H1 (cell line): ENCODE measurements at regions not wholly inside any gene's neighbourhood (a gene's known extent, or its start where the extent isn't known, plus 50 kb on each side); places are given as distances from the start of the nearest gene placed in this dataset.
A peak's percentile ranks its signal among the peaks of the same experiment; 100 is the strongest.

Experiments
- CTCF ChIA-PET: fragments of 300-600 bp; sonication (Branson Sonifier 250); formaldehyde crosslinking; loops from one replicate; lab custom pipeline; 2021; ENCODE audit not compliant: partially characterized antibody; lab: Charles Lee
- POLR2A ChIA-PET: fragments of 300-600 bp; sonication (Branson Sonifier 250); formaldehyde crosslinking; loops from one replicate; lab custom pipeline; 2021; ENCODE audit warnings: inconsistent platforms; ENCODE audit not compliant: partially characterized antibody; lab: Charles Lee
- DNase-seq, 2 experiments: peaks; one replicate each; pipeline versions ENCODE4 v3.0.0 to v3.0.0-alpha.2; 2010 to 2022; ENCODE audit warnings: low spot score in 2 of 2, low read depth in 1 of 2, mixed read lengths in 1 of 2
- FAIRE-seq: peaks from 2 replicates; lab custom pipeline; 2011; peaks lifted over from hg19 to GRCh38; lab: Jason Lieb, UNC
- H2AFZ ChIP-seq: 2 replicates; pipeline ENCODE4 v1.8.1; 2012; ENCODE audit warnings: low read length, inconsistent platforms
- H2AK5ac ChIP-seq: 2 replicates; pipeline ENCODE4 v1.6.1; 2013; ENCODE audit warnings: low read depth, low read length
- H2BK120ac ChIP-seq: replicated peaks from 2 replicates; pipeline ENCODE3; 2013; ENCODE audit warnings: low read depth, low read length, inconsistent platforms
- H2BK12ac ChIP-seq: 2 replicates; pipeline ENCODE4 v1.6.1; 2013; ENCODE audit warnings: low read depth, low read length
- H2BK15ac ChIP-seq: 2 replicates; pipeline ENCODE4 v1.6.1; 2013; ENCODE audit warnings: low read length
- H2BK20ac ChIP-seq: 2 replicates; pipeline ENCODE4 v1.6.1; 2013; ENCODE audit warnings: low read length
- H2BK5ac ChIP-seq: 2 replicates; pipeline ENCODE4 v1.6.1; 2013; ENCODE audit warnings: low read depth, low read length
- H3K14ac ChIP-seq: 2 replicates; pipeline ENCODE4 v1.6.1; 2013; ENCODE audit warnings: inconsistent platforms; ENCODE audit not compliant: insufficient read length
- H3K18ac ChIP-seq: 2 replicates; pipeline ENCODE4 v1.6.1; 2013; ENCODE audit warnings: low read length; ENCODE audit errors: extremely low read depth
- H3K23ac ChIP-seq: 2 replicates; pipeline ENCODE4 v1.6.1; 2013; ENCODE audit warnings: inconsistent platforms; ENCODE audit not compliant: insufficient read length
- H3K23me2 ChIP-seq: 2 replicates; pipeline ENCODE4 v1.6.1; 2013; ENCODE audit warnings: low read depth, low read length
- H3K27ac ChIP-seq: 2 replicates; pipeline ENCODE4 v1.6.1; 2011; ENCODE audit warnings: low read depth, low read length, inconsistent platforms
- H3K27me3 ChIP-seq, 4 experiments: replicated peaks in 1 of 4; 1 replicate in 1 of 4; 2 replicates in 3 of 4; pipeline versions ENCODE4 v1.6.1 to v1.8.1; 2011 to 2013; ENCODE audit warnings: low read length in 3 of 4, mild to moderate bottlenecking in 3 of 4, inconsistent platforms in 2 of 4, mixed read lengths in 2 of 4, moderate library complexity in 1 of 4; ENCODE audit not compliant: control insufficient read depth in 3 of 4, insufficient read depth in 3 of 4; ENCODE audit errors: extremely low read depth in 1 of 4
- H3K36me3 ChIP-seq, 4 experiments: 2 replicates each; pipeline versions ENCODE4 v1.6.1 to v1.8.1; 2011 to 2013; ENCODE audit warnings: mild to moderate bottlenecking in 4 of 4, low read length in 3 of 4, moderate library complexity in 2 of 4, control low read depth in 1 of 4, inconsistent platforms in 1 of 4; ENCODE audit not compliant: insufficient read depth in 4 of 4, control insufficient read depth in 2 of 4
- H3K4ac ChIP-seq: replicated peaks from 2 replicates; pipeline ENCODE3; 2013; ENCODE audit warnings: low read length, low read depth, mixed read lengths, inconsistent platforms; ENCODE audit not compliant: insufficient read length
- H3K4me1 ChIP-seq, 4 experiments: replicated peaks in 1 of 4; 1 replicate in 1 of 4; 2 replicates in 3 of 4; pipeline versions ENCODE4 v1.6.1 to v1.8.1; 2011 to 2013; ENCODE audit warnings: low read length in 3 of 4, inconsistent platforms in 2 of 4, mixed read lengths in 1 of 4; ENCODE audit not compliant: insufficient read depth in 4 of 4, control insufficient read depth in 3 of 4
- H3K4me2 ChIP-seq, 2 experiments: 2 replicates each; pipeline versions ENCODE4 v1.6.1 to v1.8.1; 2011 to 2013; ENCODE audit warnings: low read depth in 2 of 2, low read length in 2 of 2, control low read depth in 1 of 2, inconsistent platforms in 1 of 2, mild to moderate bottlenecking in 1 of 2; ENCODE audit not compliant: insufficient read depth in 1 of 2
- H3K4me3 ChIP-seq, 4 experiments: fragments of 200-600, 300-600 bp in 1 of 4; sonication (generic), shearing (Covaris generic), sonication (Bioruptor Twin) in 1 of 4; 2 replicates each; pipeline versions ENCODE4 v1.5.1 to v1.8.1; 2011 to 2016; ENCODE audit warnings: low read length in 4 of 4, low read depth in 3 of 4, control low read depth in 2 of 4, inconsistent platforms in 2 of 4, mild to moderate bottlenecking in 2 of 4, mixed read lengths in 1 of 4, moderate library complexity in 1 of 4; ENCODE audit not compliant: insufficient read depth in 2 of 4; ENCODE audit errors: extremely low read depth in 1 of 4
- H3K56ac ChIP-seq: replicated peaks from 2 replicates; pipeline ENCODE3; 2013; ENCODE audit warnings: low read depth, mild to moderate bottlenecking, mixed read lengths, low read length, inconsistent platforms; ENCODE audit not compliant: insufficient read length
- H3K79me1 ChIP-seq: 2 replicates; pipeline ENCODE4 v1.6.1; 2013; ENCODE audit warnings: low read depth, low read length, control low read depth
- H3K79me2 ChIP-seq, 2 experiments: 2 replicates each; pipeline versions ENCODE4 v1.6.1 to v1.8.1; 2012 to 2013; ENCODE audit warnings: low read length in 2 of 2, mild to moderate bottlenecking in 2 of 2, inconsistent platforms in 1 of 2; ENCODE audit not compliant: insufficient read depth in 2 of 2, control insufficient read depth in 1 of 2
- H3K9ac ChIP-seq, 4 experiments: replicated peaks in 1 of 4; 1 replicate in 1 of 4; 2 replicates in 3 of 4; pipeline versions ENCODE4 v1.6.1 to v1.8.1; 2011 to 2013; ENCODE audit warnings: low read depth in 3 of 4, low read length in 3 of 4, control low read depth in 2 of 4, mild to moderate bottlenecking in 2 of 4, moderate library complexity in 2 of 4, inconsistent platforms in 1 of 4; ENCODE audit errors: extremely low read depth in 1 of 4
- H3K9me3 ChIP-seq, 2 experiments: 2 replicates each; pipeline versions ENCODE4 v1.6.1 to v1.8.1; 2012 to 2013; ENCODE audit warnings: mild to moderate bottlenecking in 2 of 2, moderate library complexity in 2 of 2, control low read depth in 1 of 2, inconsistent platforms in 1 of 2, low read depth in 1 of 2, low read length in 1 of 2, mixed read lengths in 1 of 2; ENCODE audit not compliant: insufficient read depth in 2 of 2
- H4K20me1 ChIP-seq, 2 experiments: replicated peaks in 1 of 2; 2 replicates each; pipeline versions ENCODE3 to v1.8.1; 2011 to 2013; ENCODE audit warnings: inconsistent platforms in 2 of 2, low read length in 2 of 2, mild to moderate bottlenecking in 1 of 2; ENCODE audit not compliant: insufficient read depth in 2 of 2, control insufficient read depth in 1 of 2
- H4K5ac ChIP-seq: 2 replicates; pipeline ENCODE4 v1.6.1; 2013; ENCODE audit warnings: low read length, low read depth, mixed read lengths, inconsistent platforms; ENCODE audit not compliant: insufficient read length
- H4K8ac ChIP-seq: 2 replicates; pipeline ENCODE4 v1.8.0; 2013; ENCODE audit warnings: mild to moderate bottlenecking, moderate library complexity, low read length, inconsistent platforms; ENCODE audit not compliant: insufficient read depth; ENCODE audit errors: extremely low read depth
- H4K91ac ChIP-seq: replicated peaks from 2 replicates; pipeline ENCODE3; 2013; ENCODE audit warnings: low read length, mixed read lengths, inconsistent platforms; ENCODE audit not compliant: insufficient read length
- RAD21 ChIP-seq, 2 experiments: IDR thresholded peaks in 1 of 2; conservative IDR thresholded peaks in 1 of 2; 2 replicates each; pipeline ENCODE4 v1.6.1; 2011; ENCODE audit warnings: low read depth in 2 of 2, low read length in 2 of 2, improper control_type of control experiment in 1 of 2, inconsistent platforms in 1 of 2, mild to moderate bottlenecking in 1 of 2, moderate library complexity in 1 of 2
- ZNF274 ChIP-seq: IDR thresholded peaks from 2 replicates; pipeline ENCODE4 v1.7.0; 2012; ENCODE audit warnings: low read length, borderline replicate concordance; ENCODE audit errors: extremely low read depth
- WGBS, 2 experiments: shearing (Covaris generic) in 1 of 2; methylation state at CpG; one replicate each; pipeline versions ENCODE4 v1.1.6 to v1.1.7; 2013 to 2015; ENCODE audit warnings: low lambda C conversion rate in 2 of 2, mixed read lengths in 2 of 2, inconsistent platforms in 1 of 2, low coverage in 1 of 2, missing lambda C conversion rate in 1 of 2; ENCODE audit not compliant: insufficient replicate concordance in 2 of 2, insufficient coverage in 1 of 2, insufficient read length in 1 of 2; ENCODE audit errors: extremely low coverage in 1 of 2, missing lambda C conversion rate in 1 of 2; 5-methylcytosine and 5-hydroxymethylcytosine counted together
- TF ChIP-seq, protein P1 (sequence below), 3 experiments: IDR thresholded peaks; 1 replicate in 2 of 3; 2 replicates in 1 of 3; pipeline versions ENCODE4 v1.5.1 to v1.6.1; 2011; ENCODE audit warnings: low read length in 3 of 3, mild to moderate bottlenecking in 3 of 3, inconsistent platforms in 2 of 3, low read depth in 1 of 3, moderate library complexity in 1 of 3; ENCODE audit not compliant: insufficient read depth in 1 of 3; ENCODE audit errors: control extremely low read depth in 1 of 3

DNA sequence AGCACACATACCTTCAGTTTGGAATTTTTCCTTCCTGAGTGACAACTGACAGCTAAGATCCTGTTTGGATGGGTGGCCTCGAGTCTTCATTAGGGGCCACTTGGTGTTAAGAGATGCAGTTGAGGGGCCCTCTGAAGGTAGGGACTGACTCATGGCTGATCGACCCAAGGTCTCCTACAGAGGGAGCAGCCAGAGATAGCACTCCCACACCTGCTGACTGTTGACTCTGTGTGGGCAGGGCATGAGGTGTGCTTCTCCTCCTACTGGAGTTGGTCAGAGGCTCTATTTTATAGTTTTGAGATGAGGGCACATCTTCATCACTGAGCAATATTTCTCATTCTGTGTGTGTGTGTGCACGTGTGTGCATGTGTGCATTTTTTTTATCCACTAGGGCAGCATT is 378.8 kb upstream of the PODXL start:
- H3K14ac ChIP-seq = no peak overlapping the region
- ChIA-PET POLR2A (no interaction called here), CTCF (interaction anchor here (0.9 to 2.1 kb wide), 3 partner anchors 27 to 86 kb away, joined by 3 to 7 read pairs (median 4); no protein-coding TSS in a partner anchor)
- no peak overlapping the region for H2BK5ac ChIP-seq
- H3K36me3 ChIP-seq = no peaks in the 10 kb centered on the region
- no peak for FAIRE-seq
- H3K23me2 ChIP-seq = no peaks in the 10 kb centered on the region
- no peak overlapping the region for H4K5ac ChIP-seq
- H3K56ac ChIP-seq = no peak overlapping the region
- H3K4me1 ChIP-seq = no peaks in the 10 kb centered on the region
- no peak overlapping the region for H3K27ac ChIP-seq
- no peaks in the 10 kb centered on the region for H3K79me2 ChIP-seq
- no peaks in the 10 kb centered on the region for H3K27me3 ChIP-seq
- H3K23ac ChIP-seq = no peak overlapping the region
- no peak overlapping the region for H2BK20ac ChIP-seq
- no peak for DNase-seq
- TF ChIP-seq RAD21 (IDR thresholded peaks at IDR 0.05 in 1 of 2, conservative IDR thresholded peaks at IDR 0.05 in 1 of 2; ENCODE audit: low read depth in 2 of 2, low read length in 2 of 2) = peak in 1 of 2 experiments; percentile 7; a peak in 1 of 4 replicates
- TF ChIP-seq, protein P1, sequence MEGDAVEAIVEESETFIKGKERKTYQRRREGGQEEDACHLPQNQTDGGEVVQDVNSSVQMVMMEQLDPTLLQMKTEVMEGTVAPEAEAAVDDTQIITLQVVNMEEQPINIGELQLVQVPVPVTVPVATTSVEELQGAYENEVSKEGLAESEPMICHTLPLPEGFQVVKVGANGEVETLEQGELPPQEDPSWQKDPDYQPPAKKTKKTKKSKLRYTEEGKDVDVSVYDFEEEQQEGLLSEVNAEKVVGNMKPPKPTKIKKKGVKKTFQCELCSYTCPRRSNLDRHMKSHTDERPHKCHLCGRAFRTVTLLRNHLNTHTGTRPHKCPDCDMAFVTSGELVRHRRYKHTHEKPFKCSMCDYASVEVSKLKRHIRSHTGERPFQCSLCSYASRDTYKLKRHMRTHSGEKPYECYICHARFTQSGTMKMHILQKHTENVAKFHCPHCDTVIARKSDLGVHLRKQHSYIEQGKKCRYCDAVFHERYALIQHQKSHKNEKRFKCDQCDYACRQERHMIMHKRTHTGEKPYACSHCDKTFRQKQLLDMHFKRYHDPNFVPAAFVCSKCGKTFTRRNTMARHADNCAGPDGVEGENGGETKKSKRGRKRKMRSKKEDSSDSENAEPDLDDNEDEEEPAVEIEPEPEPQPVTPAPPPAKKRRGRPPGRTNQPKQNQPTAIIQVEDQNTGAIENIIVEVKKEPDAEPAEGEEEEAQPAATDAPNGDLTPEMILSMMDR (IDR thresholded peaks at IDR 0.05; ENCODE audit: control extremely low read depth in 1 of 3, insufficient read depth in 1 of 3, low read depth in 1 of 3, low read length in 3 of 3) = peak in 1 of 3 experiments; percentile 9; a peak in 1 of 4 replicates
- no peak for TF ChIP-seq ZNF274
- H3K18ac ChIP-seq = no peak overlapping the region
- H3K79me1 ChIP-seq = no peaks in the 10 kb centered on the region
- no peak overlapping the region for H3K4ac ChIP-seq
- H2AFZ ChIP-seq = no peak overlapping the region
- no peak overlapping the region for H3K4me2 ChIP-seq
- no peak overlapping the region for H3K4me3 ChIP-seq
- no peak overlapping the region for H4K8ac ChIP-seq
- H2BK15ac ChIP-seq = no peak overlapping the region
- H2BK12ac ChIP-seq = no peak overlapping the region
- H4K20me1 ChIP-seq = no peaks in the 10 kb centered on the region
- no peaks in the 10 kb centered on the region for H3K9me3 ChIP-seq
- H4K91ac ChIP-seq = no peak overlapping the region
- 80% methylated on average over 3 of the region's 3 CpGs; no CpG with 5 or more reads in 1 of the 2 experiments for WGBS, 2 experiments
- no peak overlapping the region for H2AK5ac ChIP-seq
- H2BK120ac ChIP-seq = no peak overlapping the region
- H3K9ac ChIP-seq = no peak overlapping the region; a peak in 1 of 7 replicates
